ENCODE measurements at regions not wholly inside any gene's neighbourhood (a gene's known extent, or its start where the extent isn't known, plus 50 kb on each side); places are given as distances from the start of the nearest gene placed in this dataset.
A peak's percentile ranks its signal among the peaks of the same experiment; 100 is the strongest.

GRCh38 chr7:131692131-131692960 lies 135.9 kb upstream of the PODXL start:
- no peaks in the 10 kb centered on the region for H3K36me3 ChIP-seq (ENCODE audit: control insufficient read depth in 3 of 3, insufficient read depth in 2 of 3, low read depth in 1 of 3, low read length in 3 of 3)
- FAIRE-seq (no peak), DNase-seq (peak; percentile 54 to 70)
- peaks cover 0 to 6% (median 2%) of the 10 kb centered on the region in 3 donors for H3K27me3 ChIP-seq (ENCODE audit: control insufficient read depth in 3 of 3, insufficient read depth in 3 of 3, low read length in 3 of 3)
- H3K27ac ChIP-seq (ENCODE audit: low read depth in 1 of 3, low read length in 2 of 3), result no peak overlapping the region
- H3K9me3 ChIP-seq (ENCODE audit: control insufficient read depth in 2 of 2, insufficient read depth in 1 of 2, low read depth in 1 of 2, low read length in 1 of 2), result no peaks in the 10 kb centered on the region
- 18 to 25% (median 20%) methylated on average over 28 to 30 of the region's 30 CpGs for WGBS, 3 donors
- no peak overlapping the region for H3K4me3 ChIP-seq (ENCODE audit: low read depth in 1 of 3, low read length in 3 of 3)
- no peaks in the 10 kb centered on the region for H3K4me1 ChIP-seq (ENCODE audit: control insufficient read depth in 3 of 3, insufficient read depth in 2 of 3, low read depth in 1 of 3, low read length in 2 of 3)

GRCh38 chr7:131691454-131692130 lies 135.2 kb upstream of the PODXL start:
- no peaks in the 10 kb centered on the region for H3K9me3 ChIP-seq (ENCODE audit: control insufficient read depth in 2 of 2, insufficient read depth in 1 of 2, low read depth in 1 of 2, low read length in 1 of 2)
- DNase-seq (no peak), FAIRE-seq (no peak)
- no peaks in the 10 kb centered on the region for H3K4me1 ChIP-seq (ENCODE audit: control insufficient read depth in 3 of 3, insufficient read depth in 2 of 3, low read depth in 1 of 3, low read length in 2 of 3)
- 29 to 37% (median 35%) methylated on average over 11 to 12 of the region's 12 CpGs for WGBS, 3 donors
- H3K27me3 ChIP-seq (ENCODE audit: control insufficient read depth in 3 of 3, insufficient read depth in 3 of 3, low read length in 3 of 3), result peaks cover 0 to 6% (median 2%) of the 10 kb centered on the region in 3 donors
- H3K27ac ChIP-seq (ENCODE audit: low read depth in 1 of 3, low read length in 2 of 3), result no peak overlapping the region
- H3K4me3 ChIP-seq (ENCODE audit: low read depth in 1 of 3, low read length in 3 of 3), result no peak overlapping the region
- H3K36me3 ChIP-seq (ENCODE audit: control insufficient read depth in 3 of 3, insufficient read depth in 2 of 3, low read depth in 1 of 3, low read length in 3 of 3), result no peaks in the 10 kb centered on the region

- 68 to 82% (median 76%) methylated on average over 12 of the region's 12 CpGs for WGBS, 3 donors
- no peak for DNase-seq
- Histone ChIP-seq H3K27me3 (ENCODE audit: control insufficient read depth in 3 of 3, insufficient read depth in 3 of 3, low read length in 3 of 3) (peaks cover 0 to 11% (median 4%) of the 10 kb centered on the region in 3 donors), H3K27ac (ENCODE audit: low read depth in 1 of 3, low read length in 2 of 3) (no peak overlapping the region), H3K9me3 (ENCODE audit: control insufficient read depth in 2 of 2, insufficient read depth in 1 of 2, low read depth in 1 of 2, low read length in 1 of 2) (no peaks in the 10 kb centered on the region), H3K36me3 (ENCODE audit: control insufficient read depth in 3 of 3, insufficient read depth in 2 of 3, low read depth in 1 of 3, low read length in 3 of 3) (no peaks in the 10 kb centered on the region), H3K4me1 (ENCODE audit: control insufficient read depth in 3 of 3, insufficient read depth in 2 of 3, low read depth in 1 of 3, low read length in 2 of 3) (no peaks in the 10 kb centered on the region), H3K4me3 (ENCODE audit: low read depth in 1 of 3, low read length in 3 of 3) (no peak overlapping the region)
- FAIRE-seq, result no peak
These were observed 134.0 kb upstream of the PODXL start for GRCh38 chr7:131690441-131690840.

- FAIRE-seq (no peak), DNase-seq (no peak)
- Histone ChIP-seq H3K27me3 (ENCODE audit: control insufficient read depth in 3 of 3, insufficient read depth in 3 of 3, low read length in 3 of 3) (peaks cover 0 to 11% (median 4%) of the 10 kb centered on the region in 3 donors), H3K4me1 (ENCODE audit: control insufficient read depth in 3 of 3, insufficient read depth in 2 of 3, low read depth in 1 of 3, low read length in 2 of 3) (no peaks in the 10 kb centered on the region), H3K27ac (ENCODE audit: low read depth in 1 of 3, low read length in 2 of 3) (no peak overlapping the region), H3K9me3 (ENCODE audit: control insufficient read depth in 2 of 2, insufficient read depth in 1 of 2, low read depth in 1 of 2, low read length in 1 of 2) (no peaks in the 10 kb centered on the region), H3K4me3 (ENCODE audit: low read depth in 1 of 3, low read length in 3 of 3) (no peak overlapping the region), H3K36me3 (ENCODE audit: control insufficient read depth in 3 of 3, insufficient read depth in 2 of 3, low read depth in 1 of 3, low read length in 3 of 3) (no peaks in the 10 kb centered on the region)
- WGBS, 3 donors, result 80 to 84% (median 82%) methylated on average over 19 of the region's 19 CpGs
These were observed 133.3 kb upstream of the PODXL start for GRCh38 chr7:131689662-131690234.

GRCh38 chr7:131688738-131689661 lies 132.6 kb upstream of the PODXL start:
- no peak overlapping the region for H3K4me3 ChIP-seq (ENCODE audit: low read depth in 1 of 3, low read length in 3 of 3)
- WGBS, 3 donors, result 49 to 61% (median 56%) methylated on average over 12 of the region's 12 CpGs
- DNase-seq, result peak; percentile 49 to 64
- no peak for FAIRE-seq
- H3K27ac ChIP-seq (ENCODE audit: low read depth in 1 of 3, low read length in 2 of 3), result no peak overlapping the region
- H3K27me3 ChIP-seq (ENCODE audit: control insufficient read depth in 3 of 3, insufficient read depth in 3 of 3, low read length in 3 of 3), result peaks cover 0 to 11% (median 2%) of the 10 kb centered on the region in 3 donors
- no peaks in the 10 kb centered on the region for H3K4me1 ChIP-seq (ENCODE audit: control insufficient read depth in 3 of 3, insufficient read depth in 2 of 3, low read depth in 1 of 3, low read length in 2 of 3)
- no peaks in the 10 kb centered on the region for H3K9me3 ChIP-seq (ENCODE audit: control insufficient read depth in 2 of 2, insufficient read depth in 1 of 2, low read depth in 1 of 2, low read length in 1 of 2)
- no peaks in the 10 kb centered on the region for H3K36me3 ChIP-seq (ENCODE audit: control insufficient read depth in 3 of 3, insufficient read depth in 2 of 3, low read depth in 1 of 3, low read length in 3 of 3)

GRCh38 chr7:131687296-131687695 lies 130.9 kb upstream of the PODXL start:
- Histone ChIP-seq H3K36me3 (ENCODE audit: control insufficient read depth in 3 of 3, insufficient read depth in 2 of 3, low read depth in 1 of 3, low read length in 3 of 3) (no peaks in the 10 kb centered on the region), H3K27ac (ENCODE audit: low read depth in 1 of 3, low read length in 2 of 3) (no peak overlapping the region), H3K9me3 (ENCODE audit: control insufficient read depth in 2 of 2, insufficient read depth in 1 of 2, low read depth in 1 of 2, low read length in 1 of 2) (no peaks in the 10 kb centered on the region), H3K4me1 (ENCODE audit: control insufficient read depth in 3 of 3, insufficient read depth in 2 of 3, low read depth in 1 of 3, low read length in 2 of 3) (no peaks in the 10 kb centered on the region), H3K4me3 (ENCODE audit: low read depth in 1 of 3, low read length in 3 of 3) (no peak overlapping the region), H3K27me3 (ENCODE audit: control insufficient read depth in 3 of 3, insufficient read depth in 3 of 3, low read length in 3 of 3) (peaks cover 0 to 11% (median 2%) of the 10 kb centered on the region in 3 donors)
- WGBS, 3 donors, result 65 to 73% (median 69%) methylated on average over 9 of the region's 9 CpGs
- FAIRE-seq, result no peak
- DNase-seq, result no peak

GRCh38 chr7:131686833-131687232 lies 130.4 kb upstream of the PODXL start:
- Histone ChIP-seq H3K27me3 (ENCODE audit: control insufficient read depth in 3 of 3, insufficient read depth in 3 of 3, low read length in 3 of 3) (peaks cover 0 to 11% (median 2%) of the 10 kb centered on the region in 3 donors), H3K4me1 (ENCODE audit: control insufficient read depth in 3 of 3, insufficient read depth in 2 of 3, low read depth in 1 of 3, low read length in 2 of 3) (no peaks in the 10 kb centered on the region), H3K27ac (ENCODE audit: low read depth in 1 of 3, low read length in 2 of 3) (no peak overlapping the region), H3K9me3 (ENCODE audit: control insufficient read depth in 2 of 2, insufficient read depth in 1 of 2, low read depth in 1 of 2, low read length in 1 of 2) (no peaks in the 10 kb centered on the region), H3K4me3 (ENCODE audit: low read depth in 1 of 3, low read length in 3 of 3) (no peak overlapping the region), H3K36me3 (ENCODE audit: control insufficient read depth in 3 of 3, insufficient read depth in 2 of 3, low read depth in 1 of 3, low read length in 3 of 3) (no peaks in the 10 kb centered on the region)
- FAIRE-seq, result no peak
- DNase-seq, result no peak

Data from small intestine (tissue), 7 donors.